COLO668 (cell line): ENCODE measurements at regions not wholly inside any gene's neighbourhood (a gene's known extent, or its start where the extent isn't known, plus 50 kb on each side); places are given as distances from the start of the nearest gene placed in this dataset.
A peak's percentile ranks its signal among the peaks of the same experiment; 100 is the strongest.

Experiments used
- DNase-seq: peaks from one replicate; lab custom pipeline; 2025; ENCODE audit not compliant: unreplicated experiment; lab: John Stamatoyannopoulos, UW

DNA sequence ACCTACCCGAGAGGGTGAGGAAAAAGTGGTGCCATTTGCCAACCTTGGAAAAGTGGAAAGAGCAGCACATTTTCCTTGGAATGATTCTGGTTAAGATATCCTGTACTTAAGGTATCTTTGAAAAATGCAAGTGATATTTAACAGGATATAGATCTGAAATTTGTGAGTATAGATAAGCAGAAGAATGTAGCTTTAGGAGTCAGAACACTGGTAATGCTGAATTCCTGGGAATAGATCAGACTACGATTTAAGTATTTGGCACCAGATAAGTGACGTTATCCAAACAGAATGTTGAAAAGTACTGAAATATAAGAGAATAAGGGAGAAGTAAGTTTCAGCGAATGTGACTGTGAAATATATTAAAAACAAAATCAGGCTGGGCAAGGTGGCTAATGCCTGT is 210.1 kb downstream of the PCDH7 start:
- DNase-seq, result no peak

DNA sequence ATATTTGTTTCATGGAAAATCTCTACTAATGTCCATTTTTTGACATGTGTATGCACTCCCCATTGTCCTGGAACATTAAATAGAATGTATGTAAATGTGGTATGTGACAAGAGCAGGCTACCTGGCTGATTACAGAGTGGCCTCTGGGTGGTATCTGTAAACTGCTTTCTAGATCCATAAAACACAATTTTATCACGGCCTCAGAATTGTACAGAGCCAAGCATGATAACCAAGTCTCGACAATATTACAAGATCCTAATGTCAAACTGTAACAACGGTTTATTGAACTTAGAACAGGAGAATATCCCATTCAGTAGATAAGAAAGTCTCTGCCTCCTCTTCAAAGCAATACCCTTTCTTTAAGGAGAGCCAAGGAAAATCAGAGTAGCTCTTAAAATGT is 212.4 kb downstream of the PCDH7 start:
- no peak for DNase-seq

DNA sequence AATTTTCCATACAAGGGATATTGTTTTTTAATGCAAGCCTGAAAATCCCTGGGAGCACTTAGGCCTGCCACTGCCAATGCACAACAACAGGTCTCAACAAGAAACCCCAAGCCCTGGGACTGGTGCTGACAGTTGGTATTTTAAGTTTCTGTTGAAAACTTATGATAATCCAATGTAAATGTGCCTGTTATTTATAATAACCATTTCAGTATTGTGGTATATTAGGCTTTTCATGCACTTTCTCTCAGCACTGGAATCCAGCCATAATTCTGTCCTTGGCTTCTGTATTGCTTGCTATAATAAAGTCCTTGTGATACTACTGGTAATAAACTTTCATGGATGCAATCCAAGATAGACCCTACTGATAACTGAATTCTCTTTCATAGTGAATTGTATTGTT is 218.9 kb downstream of the PCDH7 start:
- no peak for DNase-seq

DNA sequence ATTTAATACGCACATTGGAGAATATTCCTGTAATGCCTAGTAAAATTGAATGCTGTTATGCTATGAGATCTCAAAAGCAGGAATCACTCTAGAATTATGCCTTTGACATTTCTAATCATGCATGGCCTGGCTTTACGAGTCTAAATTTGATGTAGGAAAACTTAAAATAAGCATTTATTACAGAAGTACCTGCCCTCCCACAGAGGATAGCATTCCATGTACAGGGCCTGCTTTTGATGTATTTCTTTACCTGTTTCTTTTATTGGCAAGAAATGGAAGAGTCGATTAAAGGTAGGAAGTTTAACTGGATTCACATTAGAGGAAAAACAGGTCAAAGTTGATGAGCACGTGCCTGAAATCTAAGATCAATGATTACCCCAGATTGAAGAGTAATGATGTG is 219.5 kb downstream of the PCDH7 start:
- DNase-seq, result no peak

DNA sequence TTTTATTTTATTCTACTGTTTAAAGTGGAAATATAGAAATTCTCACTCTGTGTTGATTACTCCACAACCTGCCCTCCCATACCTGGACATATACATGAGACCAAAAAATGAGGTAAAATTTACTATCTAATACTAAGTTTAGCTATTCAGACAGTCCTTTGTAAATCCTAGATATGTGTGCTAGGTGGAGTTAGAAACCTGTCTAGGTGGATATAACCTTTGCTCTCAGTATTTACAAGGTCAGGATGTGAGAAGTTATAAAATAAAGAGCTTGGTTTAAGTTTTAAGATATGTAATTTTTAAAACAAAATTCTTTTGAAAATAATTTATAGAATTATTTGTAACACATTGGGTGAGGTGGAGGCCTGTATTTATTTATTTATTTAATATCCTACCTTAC is 221.5 kb downstream of the PCDH7 start:
- no peak for DNase-seq

DNA sequence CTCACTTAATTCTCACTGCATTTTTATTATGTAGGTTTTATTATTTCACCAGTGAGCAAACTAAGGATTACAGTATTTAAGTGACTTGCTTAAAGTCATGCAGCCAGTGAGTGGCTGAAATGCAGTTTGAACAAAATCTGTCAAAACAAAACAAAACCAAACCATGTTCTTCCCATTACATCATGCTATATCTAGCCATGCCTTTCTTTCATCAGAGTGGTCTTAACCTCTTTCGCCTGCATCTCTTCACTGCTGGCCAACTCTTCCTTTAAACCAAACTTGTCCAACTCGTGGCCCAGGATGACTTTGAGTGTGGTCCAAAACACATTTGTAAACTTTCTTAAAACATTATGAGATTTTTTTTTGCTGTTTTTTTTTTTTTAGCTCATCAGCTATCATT is 223.2 kb downstream of the PCDH7 start:
- no peak for DNase-seq

DNA sequence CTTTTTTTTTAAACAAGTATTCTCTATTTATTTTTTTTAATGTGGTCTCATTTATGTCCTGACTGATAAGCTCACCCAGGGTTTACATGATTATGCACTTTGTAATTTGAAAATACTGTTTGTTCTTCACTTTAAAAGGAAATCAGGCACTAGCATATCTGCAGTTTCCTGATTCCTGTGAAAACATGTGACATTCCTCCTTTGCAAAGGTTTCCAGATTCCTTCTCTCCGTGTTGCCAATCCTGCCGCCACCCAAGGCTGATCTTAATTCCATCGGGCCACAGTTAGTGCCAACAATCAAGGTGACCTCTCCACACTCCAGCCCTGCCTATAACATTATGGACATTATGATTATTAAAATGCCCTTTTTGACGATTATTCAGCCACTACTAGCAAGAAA is 225.4 kb downstream of the PCDH7 start:
- no peak for DNase-seq

DNA sequence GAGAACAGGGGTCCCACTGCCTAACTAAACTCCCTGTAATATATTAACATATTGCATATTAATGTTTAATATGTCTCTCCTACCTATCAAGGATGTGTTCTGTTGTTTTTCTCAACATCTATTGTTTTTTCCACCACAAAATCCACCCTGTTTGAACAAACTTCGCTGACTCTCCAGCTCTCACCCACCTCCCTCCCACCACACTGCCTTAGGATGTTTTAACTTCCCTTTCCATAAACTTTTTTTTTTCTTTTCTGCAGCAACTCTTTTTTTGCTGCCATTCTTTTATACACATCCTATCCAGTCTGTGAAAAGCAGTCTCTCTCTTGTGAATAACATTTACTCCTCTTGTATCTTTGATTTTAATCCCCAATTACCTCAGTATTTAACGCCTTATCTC is 226.1 kb downstream of the PCDH7 start:
- DNase-seq, result no peak

DNA sequence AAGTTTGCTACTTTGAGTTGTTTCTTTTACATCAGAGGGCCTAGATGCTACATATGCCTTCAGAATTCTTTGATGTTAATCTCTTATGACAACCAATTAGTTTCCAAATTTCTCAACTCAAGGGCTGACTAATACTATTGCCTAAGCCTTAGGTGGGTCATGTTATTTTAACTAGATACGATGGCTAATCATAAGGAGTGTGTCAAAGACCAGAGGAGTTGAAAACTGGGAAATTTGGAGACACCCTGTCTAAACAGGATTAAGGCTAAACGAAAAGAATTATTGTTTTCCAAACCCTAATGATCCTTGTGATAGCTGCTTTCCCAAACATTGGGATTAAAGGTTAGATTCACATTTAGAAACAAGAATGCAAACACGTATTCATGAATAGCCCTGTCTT is 228.5 kb downstream of the PCDH7 start:
- no peak for DNase-seq

DNA sequence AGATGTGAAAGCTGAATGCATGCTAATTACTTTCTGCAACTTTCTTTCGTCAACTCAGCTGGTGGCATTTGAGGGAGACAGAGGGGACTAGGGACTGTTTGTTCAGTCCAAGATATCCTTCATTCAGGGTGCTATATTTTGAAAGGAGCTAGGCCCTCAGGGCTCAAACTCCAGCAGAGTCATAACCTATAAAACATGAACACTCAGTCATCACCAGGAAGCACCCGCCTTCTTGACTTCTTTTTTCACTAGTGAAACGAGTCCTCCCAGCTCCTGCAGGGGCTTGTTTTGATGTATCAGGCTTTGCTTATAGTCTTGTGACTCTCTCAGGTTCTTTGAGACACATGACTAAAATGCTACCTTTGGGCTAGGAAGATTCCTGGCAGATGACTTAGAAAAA is 230.6 kb downstream of the PCDH7 start:
- peak; percentile 8 for DNase-seq

DNA sequence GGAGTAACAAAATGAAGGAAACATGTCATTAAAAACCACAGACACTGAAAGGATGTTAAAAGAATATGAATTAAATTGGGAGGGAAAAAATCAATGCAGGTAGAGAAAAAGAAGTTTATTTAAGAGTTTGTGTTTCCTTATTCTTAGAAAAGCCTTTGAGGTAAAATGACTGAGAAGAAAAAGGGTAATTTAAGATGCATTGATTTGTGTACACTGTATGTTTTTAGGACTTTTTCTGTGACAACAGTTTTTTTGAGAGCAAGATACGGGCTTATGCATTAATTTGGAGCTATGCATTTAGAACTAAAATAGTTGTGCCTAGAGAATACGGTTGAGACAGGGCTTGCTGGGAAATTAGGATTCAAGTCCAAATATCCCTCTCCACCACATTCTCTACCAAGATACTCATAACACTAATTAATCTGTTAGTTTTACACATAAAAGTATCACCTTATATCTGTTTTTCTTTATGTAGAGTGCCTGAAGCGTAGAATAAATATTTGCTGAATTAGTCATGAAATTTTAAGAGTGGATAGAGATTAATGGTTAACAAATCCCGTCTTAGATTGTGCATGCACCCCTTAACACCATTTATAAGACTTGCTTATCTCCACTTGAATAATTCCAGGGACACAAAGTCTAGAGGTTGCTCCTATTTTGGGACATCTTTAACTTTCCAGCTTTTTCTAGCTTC is 232.5 kb downstream of the PCDH7 start:
- no peak for DNase-seq

DNA sequence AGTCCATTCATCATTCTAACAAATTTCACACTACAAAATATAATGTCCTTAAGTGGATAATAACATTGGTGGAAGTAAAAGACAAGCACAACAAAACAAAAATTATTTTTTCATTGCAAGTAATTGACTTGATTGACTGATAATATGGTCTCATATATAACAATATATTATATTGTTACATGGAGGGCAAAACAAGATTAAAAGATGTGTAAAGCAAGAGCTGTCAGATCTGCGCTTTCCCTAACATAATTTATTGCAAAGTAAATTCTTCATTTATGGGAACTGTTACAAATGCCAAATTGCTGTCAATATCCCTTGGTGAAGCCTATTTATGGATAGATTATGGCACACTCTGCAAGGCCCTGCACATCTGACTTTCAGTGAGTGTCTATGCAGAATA is 233.6 kb downstream of the PCDH7 start:
- no peak for DNase-seq

DNA sequence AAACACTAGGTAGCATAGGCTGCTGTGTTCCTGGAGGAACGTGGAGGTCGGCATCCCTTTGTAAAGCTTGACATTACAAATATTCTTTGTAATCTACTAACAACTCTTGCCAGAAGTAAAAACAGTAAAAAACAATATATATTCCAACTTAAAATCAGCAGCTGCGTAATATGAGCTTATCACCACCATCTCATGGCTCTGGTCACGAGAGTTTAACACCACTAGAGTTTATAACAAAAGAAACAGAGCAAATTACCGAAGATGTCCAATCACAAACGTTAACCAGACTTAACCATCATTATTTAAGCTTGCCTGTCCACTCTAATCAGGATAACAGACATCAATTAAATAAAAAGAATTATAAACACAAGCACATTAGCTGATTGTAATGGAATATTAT is 236.7 kb downstream of the PCDH7 start:
- no peak for DNase-seq

DNA sequence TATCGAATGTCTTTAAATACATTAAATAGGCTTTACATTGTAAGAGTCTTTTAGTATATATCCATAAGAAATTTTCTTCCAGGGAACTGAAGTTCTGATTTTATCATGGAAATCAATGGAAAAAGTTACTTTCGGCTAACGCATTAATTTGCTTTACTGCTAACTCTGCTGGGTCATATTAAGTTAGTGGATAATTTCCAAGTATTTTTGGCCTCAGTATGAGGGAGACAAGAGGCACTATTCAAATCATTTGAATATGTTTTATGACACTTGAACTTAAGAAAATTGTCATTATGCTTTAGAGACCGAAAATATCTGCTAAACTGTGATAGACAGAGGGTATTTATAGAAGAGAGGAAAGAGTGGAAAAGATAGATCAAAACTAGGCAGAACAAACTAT is 237.5 kb downstream of the PCDH7 start:
- no peak for DNase-seq

DNA sequence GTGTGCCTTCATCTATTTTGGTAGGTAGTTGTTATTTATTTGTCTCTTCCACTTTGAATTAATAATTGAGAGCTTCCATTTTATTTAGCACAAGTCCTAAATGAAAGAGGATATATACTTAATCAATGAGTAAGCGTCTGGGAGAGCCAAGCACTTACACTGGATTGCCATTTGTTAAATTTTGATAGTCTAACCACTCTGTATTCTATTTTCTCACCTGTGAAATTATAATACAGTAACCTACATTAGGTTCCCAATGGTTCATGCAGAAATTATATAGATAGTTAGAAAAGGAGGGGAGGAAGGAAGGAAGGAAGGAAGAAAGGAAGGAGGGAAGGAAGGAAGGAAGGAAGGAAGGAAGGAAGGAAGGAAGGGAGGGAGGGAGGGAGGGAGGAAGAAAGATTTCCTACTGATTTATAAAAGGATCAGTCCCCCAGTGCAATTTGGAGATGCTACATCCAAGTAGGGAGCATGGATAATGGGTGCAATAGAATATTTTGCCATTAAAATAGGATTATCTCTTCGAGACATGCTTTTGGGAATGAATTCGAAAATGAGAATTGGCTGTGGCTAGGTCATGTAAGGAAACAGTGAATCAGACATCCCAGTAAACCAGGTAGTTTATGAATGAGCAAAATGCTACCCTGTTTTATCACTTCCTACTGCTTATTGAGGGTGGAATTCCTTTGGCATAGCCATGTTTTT is 239.8 kb downstream of the PCDH7 start:
- no peak for DNase-seq

DNA sequence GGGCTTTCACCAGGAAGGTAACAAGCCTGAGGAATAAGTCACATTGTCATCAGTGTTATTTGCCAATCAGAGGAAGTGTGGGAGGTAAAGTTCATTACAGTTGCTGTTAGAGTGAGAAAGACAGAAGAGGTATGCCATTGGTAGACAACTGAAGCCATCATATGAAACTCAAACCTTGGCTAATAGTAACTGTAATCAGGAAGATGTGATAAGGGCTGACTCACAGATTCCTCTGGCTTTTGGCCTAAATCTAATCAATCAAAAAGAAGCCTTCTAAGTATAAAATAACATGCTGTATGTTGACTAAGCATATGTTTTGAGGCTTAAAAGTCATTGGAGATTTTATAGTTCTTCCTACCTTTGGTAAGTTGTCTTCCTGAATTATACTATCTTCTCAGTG is 242.8 kb downstream of the PCDH7 start:
- no peak for DNase-seq

DNA sequence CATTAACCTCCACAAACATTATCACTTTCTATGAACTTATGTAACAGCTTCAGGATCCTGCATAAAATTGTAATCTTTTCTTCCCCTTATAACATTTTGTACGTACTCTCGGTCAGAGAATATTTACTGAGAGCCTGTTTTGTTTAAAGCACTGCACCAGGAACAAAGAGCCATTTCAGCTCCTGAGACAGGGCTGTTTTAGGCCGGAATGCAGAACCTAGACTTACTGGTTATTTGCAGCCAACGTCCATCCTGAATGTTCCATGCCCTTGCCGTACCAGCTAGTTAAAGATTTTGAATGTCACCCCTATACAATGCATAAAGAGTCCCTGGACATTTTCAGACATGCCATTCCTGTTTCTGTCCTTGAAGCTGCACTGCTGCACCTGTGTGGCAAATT is 248.8 kb downstream of the PCDH7 start:
- DNase-seq, result no peak

DNA sequence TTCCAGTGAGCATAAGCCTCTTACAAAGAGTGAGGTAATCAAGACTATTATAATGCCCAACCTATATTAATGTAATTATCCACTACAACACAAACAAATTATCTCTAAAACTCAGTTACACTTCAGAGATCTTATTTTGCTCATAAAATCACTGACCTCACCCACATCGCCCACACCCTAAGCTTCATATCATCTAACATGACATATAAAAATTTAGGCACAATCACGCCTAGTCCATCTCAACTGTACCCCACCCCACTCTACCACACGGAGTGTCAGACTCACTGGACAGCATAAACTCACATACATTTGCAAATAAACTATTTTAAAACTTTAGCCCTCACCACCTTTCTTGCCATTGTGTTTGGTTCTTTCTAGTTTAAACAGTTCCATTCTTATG is 252.4 kb downstream of the PCDH7 start:
- DNase-seq, result no peak

DNA sequence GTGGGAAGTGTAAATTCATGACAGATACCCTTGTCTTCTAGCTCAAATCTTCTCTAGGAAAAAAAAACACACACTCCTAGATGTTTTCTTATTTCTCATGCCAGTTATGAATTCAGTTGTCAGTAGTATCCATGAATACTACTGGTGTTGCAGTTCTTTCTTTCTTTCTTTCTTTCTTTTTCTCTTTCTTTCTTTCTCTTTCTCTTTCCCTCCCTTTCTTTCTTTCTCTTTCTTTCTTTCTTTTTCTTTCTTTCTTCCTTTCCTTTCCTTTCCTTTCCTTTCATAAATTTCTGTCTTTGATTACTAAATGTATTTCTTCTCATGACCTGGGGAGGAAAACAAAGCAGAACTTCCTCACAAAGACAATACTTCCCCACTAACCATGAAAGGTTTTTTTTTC is 253.8 kb downstream of the PCDH7 start:
- no peak for DNase-seq

DNA sequence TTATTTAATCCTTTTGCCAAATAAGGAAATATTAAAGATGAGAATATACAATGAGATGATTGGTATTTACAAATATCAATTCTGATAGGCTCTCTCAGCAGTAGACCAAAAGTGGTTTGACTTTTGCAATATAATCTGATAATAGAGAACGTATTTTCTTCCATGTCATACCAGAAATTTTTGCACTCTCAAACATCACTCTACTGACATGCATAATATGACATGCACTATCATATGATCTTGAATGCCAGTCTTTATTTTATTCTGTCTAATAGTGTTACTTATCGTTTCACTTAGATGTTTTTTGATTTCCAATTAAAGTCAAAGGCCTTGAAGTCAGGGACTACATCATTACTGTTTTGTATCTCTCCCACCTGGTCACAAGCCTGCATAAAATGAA is 259.2 kb downstream of the PCDH7 start:
- no peak for DNase-seq

DNA sequence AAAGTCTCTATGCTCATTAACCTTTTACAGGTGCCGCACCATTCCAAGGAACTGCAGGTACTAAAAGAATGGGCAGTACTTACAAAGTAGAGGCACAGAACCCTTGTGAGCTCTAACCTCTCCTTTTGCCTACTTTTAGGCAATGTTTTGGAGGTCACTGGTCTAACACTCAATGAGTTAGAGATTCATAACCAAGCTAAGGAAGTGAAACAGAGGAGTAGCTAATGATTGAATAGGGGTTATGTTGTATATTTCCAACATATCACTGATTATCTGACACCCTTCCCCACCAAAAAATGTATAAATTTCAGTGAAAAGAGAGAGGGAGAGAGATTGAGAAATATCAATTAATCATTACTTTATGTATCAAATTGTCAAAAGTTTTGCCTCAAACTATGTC is 269.3 kb downstream of the PCDH7 start:
- DNase-seq, result no peak

DNA sequence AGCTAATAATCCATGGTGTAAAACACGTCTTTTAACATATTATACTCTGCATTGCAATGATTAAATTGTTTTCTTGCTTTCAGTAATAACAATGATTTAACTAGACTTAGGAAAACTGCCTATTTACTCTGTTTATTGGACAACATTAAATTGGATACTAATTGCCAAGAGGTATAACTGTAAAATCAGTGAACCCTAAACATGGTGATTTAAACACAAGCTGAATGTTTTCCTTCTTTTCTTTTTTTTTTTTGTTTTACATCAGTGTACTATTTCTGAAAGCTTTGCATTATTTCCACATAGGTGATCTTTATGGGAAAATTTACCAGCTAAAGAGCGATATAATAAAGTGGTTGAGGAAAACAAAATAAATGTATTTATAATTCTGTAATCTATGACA is 276.7 kb downstream of the PCDH7 start:
- no peak for DNase-seq

DNA sequence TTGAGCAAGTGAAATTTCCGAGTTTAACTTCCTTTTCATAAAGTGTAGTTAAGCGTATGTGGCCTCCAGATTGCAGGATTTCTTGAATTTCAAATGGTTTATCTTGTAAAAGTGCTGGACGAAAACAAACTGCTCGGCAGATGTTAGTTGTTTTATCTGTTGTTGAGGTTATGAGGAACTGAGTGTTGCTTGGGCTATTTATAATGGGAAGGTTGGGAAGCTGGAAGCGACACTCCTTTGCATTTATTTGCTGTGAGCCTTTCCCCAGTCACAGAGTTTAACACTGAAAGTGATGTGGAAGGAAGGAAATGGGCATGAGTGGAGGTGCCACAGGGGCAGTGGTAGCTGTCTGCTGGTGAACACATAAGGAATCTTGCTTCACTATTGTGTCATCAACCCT is 284.9 kb downstream of the PCDH7 start:
- DNase-seq, result no peak
